GM19452 (cell line): ENCODE measurements at regions not wholly inside any gene's neighbourhood (a gene's known extent, or its start where the extent isn't known, plus 50 kb on each side); places are given as distances from the start of the nearest gene placed in this dataset.
"Not testable (repeated sequence)": the region's sequence is repeated elsewhere in the genome, so short reads cannot be mapped to it uniquely, and the experiment has no call there.

Source experiments
- ATAC-seq: cut with Tn5 transposase; IDR thresholded peaks from one replicate; pipeline ENCODE4 v1.9.1; 2021; ENCODE audit not compliant: unreplicated experiment

- no peak for ATAC-seq
Measured at GRCh38 chr9:90107726-90108655, 503.2 kb downstream of the GADD45G start.

GRCh38 chr9:90112788-90113187 is 508.0 kb downstream of the GADD45G start:
- no peak for ATAC-seq

- ATAC-seq, result no peak
Measured at GRCh38 chr9:90114641-90115425, 510.0 kb downstream of the GADD45G start.

GRCh38 chr9:90121762-90122161 is 517.0 kb downstream of the GADD45G start:
- no peak for ATAC-seq

- ATAC-seq, result no peak
Measured at GRCh38 chr9:90124961-90125360, 517.7 kb downstream of the DIRAS2 start.

GRCh38 chr9:90127923-90128322 is 514.7 kb downstream of the DIRAS2 start:
- ATAC-seq, result no peak

GRCh38 chr9:90128587-90129190 is 513.9 kb downstream of the DIRAS2 start:
- ATAC-seq, result no peak

- ATAC-seq, result no peak
Measured at GRCh38 chr9:90129446-90129845, 513.2 kb downstream of the DIRAS2 start.

GRCh38 chr9:90131568-90131967 is 511.1 kb downstream of the DIRAS2 start:
- ATAC-seq, result no peak

GRCh38 chr9:90132866-90133265 is 509.8 kb downstream of the DIRAS2 start:
- ATAC-seq, result no peak

GRCh38 chr9:90137801-90138200 is 504.8 kb downstream of the DIRAS2 start:
- ATAC-seq, result no peak

GRCh38 chr9:90140131-90140818 is 502.3 kb downstream of the DIRAS2 start:
- no peak for ATAC-seq

- ATAC-seq, result no peak
Measured at GRCh38 chr9:90141723-90142122, 500.9 kb downstream of the DIRAS2 start.

GRCh38 chr9:90142580-90142979 is 500.0 kb downstream of the DIRAS2 start:
- no peak for ATAC-seq

GRCh38 chr9:90147426-90147825 is 495.2 kb downstream of the DIRAS2 start:
- no peak for ATAC-seq

- ATAC-seq, result no peak
Measured at GRCh38 chr9:90156318-90156717, 486.3 kb downstream of the DIRAS2 start.

GRCh38 chr9:90162326-90162725 is 480.3 kb downstream of the DIRAS2 start:
- no peak for ATAC-seq

- ATAC-seq, result no peak
Measured at GRCh38 chr9:90162819-90163218, 479.8 kb downstream of the DIRAS2 start.

GRCh38 chr9:90165281-90165680 is 477.3 kb downstream of the DIRAS2 start:
- ATAC-seq, result no peak

GRCh38 chr9:90166374-90166773 is 476.2 kb downstream of the DIRAS2 start:
- not testable (repeated sequence) for ATAC-seq

GRCh38 chr9:90167914-90168313 is 474.7 kb downstream of the DIRAS2 start:
- no peak for ATAC-seq
